CD4-positive, alpha-beta T cell (primary cell): ENCODE measurements at regions not wholly inside any gene's neighbourhood (a gene's known extent, or its start where the extent isn't known, plus 50 kb on each side); places are given as distances from the start of the nearest gene placed in this dataset.

Experiments used
- ATAC-seq: fragments of 200-7000 bp; cut with Tn5 transposase; one replicate; pipeline ENCODE4 v1.10.0; 2022; ENCODE audit warnings: mild to moderate bottlenecking; ENCODE audit not compliant: poor library complexity
- CTCF ChIA-PET: fragments of 350-600 bp; sonication (Branson Sonifier 250); formaldehyde crosslinking; loops from one replicate; lab custom pipeline; 2021; ENCODE audit warnings: antibody characterized with exemption, inconsistent platforms; lab: Charles Lee
- POLR2A ChIA-PET: fragments of 350-600 bp; sonication (Branson Sonifier 250); formaldehyde crosslinking; loops from one replicate; lab custom pipeline; 2021; ENCODE audit warnings: antibody characterized with exemption, inconsistent platforms; lab: Charles Lee
- DNase-seq, 14 experiments: peaks; one replicate each; pipeline ENCODE4 v3.0.0-alpha.2; 2013 to 2020; ENCODE audit warnings: mixed read lengths in 2 of 14
- H3K27ac ChIP-seq, 2 donors: one replicate each; pipeline versions ENCODE4 v1.5.1 to v1.7.0; 2013; ENCODE audit warnings: low read length in 2 of 2, low read depth in 1 of 2, mild to moderate bottlenecking in 1 of 2
- H3K27me3 ChIP-seq, 2 experiments: 1 replicate in 1 of 2; 2 replicates in 1 of 2; pipeline versions ENCODE4 v1.6.1 to v1.7.0; 2013; ENCODE audit warnings: low read length in 2 of 2, control low read depth in 1 of 2, mild to moderate bottlenecking in 1 of 2, moderate library complexity in 1 of 2; ENCODE audit not compliant: insufficient read depth in 2 of 2, control insufficient read depth in 1 of 2
- H3K36me3 ChIP-seq: one replicate; pipeline ENCODE4 v1.6.1; 2013; ENCODE audit warnings: low read length, control low read depth; ENCODE audit not compliant: insufficient read depth
- H3K4me1 ChIP-seq: one replicate; pipeline ENCODE4 v1.6.1; 2013; ENCODE audit warnings: low read length, control low read depth; ENCODE audit not compliant: insufficient read depth
- H3K4me3 ChIP-seq: one replicate; pipeline ENCODE4 v1.5.1; 2013; ENCODE audit warnings: mild to moderate bottlenecking, low read length, moderate library complexity
- H3K9me3 ChIP-seq, 2 experiments: 1 replicate in 1 of 2; 2 replicates in 1 of 2; pipeline versions ENCODE4 v1.6.1 to v1.7.0; 2013; ENCODE audit warnings: low read length in 2 of 2, mild to moderate bottlenecking in 2 of 2, control low read depth in 1 of 2, moderate library complexity in 1 of 2; ENCODE audit not compliant: control insufficient read depth in 1 of 2, insufficient read depth in 1 of 2
- H3K27ac Mint-ChIP-seq: one replicate; pipeline ENCODE4 v1.8.0; 2020; ENCODE audit warnings: mixed read lengths
- H3K27me3 Mint-ChIP-seq: one replicate; pipeline ENCODE4 v1.8.0; 2021; ENCODE audit warnings: mixed read lengths
- H3K36me3 Mint-ChIP-seq: one replicate; pipeline ENCODE4 v1.8.0; 2021; ENCODE audit warnings: low read depth, mixed read lengths
- H3K4me1 Mint-ChIP-seq: one replicate; pipeline ENCODE4 v1.8.0; 2021; ENCODE audit warnings: low read depth, mixed read lengths
- H3K4me3 Mint-ChIP-seq: one replicate; pipeline ENCODE4 v1.8.0; 2020; ENCODE audit warnings: mild to moderate bottlenecking, mixed read lengths
- H3K9me3 Mint-ChIP-seq: one replicate; pipeline ENCODE4 v1.8.0; 2020; ENCODE audit warnings: mixed read lengths
- CTCF ChIP-seq: fragments of 200-600 bp; IDR thresholded peaks from one replicate; pipeline ENCODE4 v1.8.0; 2022; ENCODE audit warnings: antibody characterized with exemption, mild to moderate bottlenecking
- intact Hi-C, 2 experiments: fragments of 100-400 bp; cut with DNase I in 1 of 2; cut with micrococcal nuclease in 1 of 2; formaldehyde crosslinking; loops; one replicate each; pipeline versions ENCODE4 v1.15.1 to v1.9.0; 2023 to 2025; cut with DNase I, micrococcal nuclease

- DNase-seq = no peak
- Histone ChIP-seq H3K27me3 (no peaks in the 10 kb centered on the region), H3K4me1 (no peaks in the 10 kb centered on the region), H3K4me3 (no peak overlapping the region), H3K36me3 (no peaks in the 10 kb centered on the region), H3K9me3 (no peaks in the 10 kb centered on the region), H3K27ac (no peak overlapping the region)
- ATAC-seq = no peak
- POLR2A ChIA-PET = no interaction called here
- H3K36me3 Mint-ChIP-seq = no peaks in the 10 kb centered on the region
- CTCF ChIA-PET = no interaction called here
- H3K27me3 Mint-ChIP-seq = peaks cover 4% of the 10 kb centered on the region
- intact Hi-C loops = no loop called here
- peaks cover 7% of the 10 kb centered on the region for H3K4me1 Mint-ChIP-seq
- no peak overlapping the region for H3K27ac Mint-ChIP-seq
- TF ChIP-seq CTCF = no peak
- H3K9me3 Mint-ChIP-seq = peaks cover 6% of the 10 kb centered on the region
- no peak overlapping the region for H3K4me3 Mint-ChIP-seq
These were observed 144.7 kb upstream of the ARRDC4 start for GRCh38 chr15:97815835-97816234.

GRCh38 chr15:97817276-97817890 lies 143.1 kb upstream of the ARRDC4 start:
- DNase-seq = no peak
- Histone ChIP-seq H3K4me1 (no peaks in the 10 kb centered on the region), H3K27me3 (no peaks in the 10 kb centered on the region), H3K36me3 (no peaks in the 10 kb centered on the region), H3K4me3 (no peak overlapping the region), H3K9me3 (no peaks in the 10 kb centered on the region), H3K27ac (no peak overlapping the region)
- Mint-ChIP-seq H3K4me3 (no peak overlapping the region), H3K9me3 (peaks cover under 1% of the 10 kb centered on the region), H3K27me3 (peaks cover 4% of the 10 kb centered on the region), H3K36me3 (no peaks in the 10 kb centered on the region), H3K4me1 (peaks cover 7% of the 10 kb centered on the region), H3K27ac (no peak overlapping the region)
- CTCF ChIA-PET = no interaction called here
- intact Hi-C loops = no loop called here
- TF ChIP-seq CTCF = no peak
- POLR2A ChIA-PET = no interaction called here
- ATAC-seq = no peak

GRCh38 chr15:97836003-97836402 lies 124.5 kb upstream of the ARRDC4 start:
- Mint-ChIP-seq H3K4me1 (no peaks in the 10 kb centered on the region), H3K27ac (no peak overlapping the region), H3K36me3 (no peaks in the 10 kb centered on the region), H3K9me3 (peaks cover 10% of the 10 kb centered on the region), H3K27me3 (no peaks in the 10 kb centered on the region), H3K4me3 (no peak overlapping the region)
- DNase-seq (no peak), ATAC-seq (no peak)
- POLR2A ChIA-PET = no interaction called here
- Histone ChIP-seq H3K9me3 (no peaks in the 10 kb centered on the region), H3K36me3 (no peaks in the 10 kb centered on the region), H3K4me1 (no peaks in the 10 kb centered on the region), H3K4me3 (no peak overlapping the region), H3K27ac (no peak overlapping the region), H3K27me3 (no peaks in the 10 kb centered on the region)
- intact Hi-C loops = no loop called here
- CTCF ChIA-PET = no interaction called here
- TF ChIP-seq CTCF = no peak
